CD4-positive, alpha-beta T cell (primary cell): ENCODE measurements at regions not wholly inside any gene's neighbourhood (a gene's known extent, or its start where the extent isn't known, plus 50 kb on each side); places are given as distances from the start of the nearest gene placed in this dataset.

Source experiments
- ATAC-seq: fragments of 200-7000 bp; cut with Tn5 transposase; one replicate; pipeline ENCODE4 v1.10.0; 2022; ENCODE audit warnings: mild to moderate bottlenecking; ENCODE audit not compliant: poor library complexity
- CTCF ChIA-PET: fragments of 350-600 bp; sonication (Branson Sonifier 250); formaldehyde crosslinking; loops from one replicate; lab custom pipeline; 2021; ENCODE audit warnings: antibody characterized with exemption, inconsistent platforms; lab: Charles Lee
- POLR2A ChIA-PET: fragments of 350-600 bp; sonication (Branson Sonifier 250); formaldehyde crosslinking; loops from one replicate; lab custom pipeline; 2021; ENCODE audit warnings: antibody characterized with exemption, inconsistent platforms; lab: Charles Lee
- DNase-seq, 14 experiments: peaks; one replicate each; pipeline ENCODE4 v3.0.0-alpha.2; 2013 to 2020; ENCODE audit warnings: mixed read lengths in 2 of 14
- H3K27ac ChIP-seq, 2 donors: one replicate each; pipeline versions ENCODE4 v1.5.1 to v1.7.0; 2013; ENCODE audit warnings: low read length in 2 of 2, low read depth in 1 of 2, mild to moderate bottlenecking in 1 of 2
- H3K27me3 ChIP-seq, 2 experiments: 1 replicate in 1 of 2; 2 replicates in 1 of 2; pipeline versions ENCODE4 v1.6.1 to v1.7.0; 2013; ENCODE audit warnings: low read length in 2 of 2, control low read depth in 1 of 2, mild to moderate bottlenecking in 1 of 2, moderate library complexity in 1 of 2; ENCODE audit not compliant: insufficient read depth in 2 of 2, control insufficient read depth in 1 of 2
- H3K36me3 ChIP-seq: one replicate; pipeline ENCODE4 v1.6.1; 2013; ENCODE audit warnings: low read length, control low read depth; ENCODE audit not compliant: insufficient read depth
- H3K4me1 ChIP-seq: one replicate; pipeline ENCODE4 v1.6.1; 2013; ENCODE audit warnings: low read length, control low read depth; ENCODE audit not compliant: insufficient read depth
- H3K4me3 ChIP-seq: one replicate; pipeline ENCODE4 v1.5.1; 2013; ENCODE audit warnings: mild to moderate bottlenecking, low read length, moderate library complexity
- H3K9me3 ChIP-seq, 2 experiments: 1 replicate in 1 of 2; 2 replicates in 1 of 2; pipeline versions ENCODE4 v1.6.1 to v1.7.0; 2013; ENCODE audit warnings: low read length in 2 of 2, mild to moderate bottlenecking in 2 of 2, control low read depth in 1 of 2, moderate library complexity in 1 of 2; ENCODE audit not compliant: control insufficient read depth in 1 of 2, insufficient read depth in 1 of 2
- H3K27ac Mint-ChIP-seq: one replicate; pipeline ENCODE4 v1.8.0; 2020; ENCODE audit warnings: mixed read lengths
- H3K27me3 Mint-ChIP-seq: one replicate; pipeline ENCODE4 v1.8.0; 2021; ENCODE audit warnings: mixed read lengths
- H3K36me3 Mint-ChIP-seq: one replicate; pipeline ENCODE4 v1.8.0; 2021; ENCODE audit warnings: low read depth, mixed read lengths
- H3K4me1 Mint-ChIP-seq: one replicate; pipeline ENCODE4 v1.8.0; 2021; ENCODE audit warnings: low read depth, mixed read lengths
- H3K4me3 Mint-ChIP-seq: one replicate; pipeline ENCODE4 v1.8.0; 2020; ENCODE audit warnings: mild to moderate bottlenecking, mixed read lengths
- H3K9me3 Mint-ChIP-seq: one replicate; pipeline ENCODE4 v1.8.0; 2020; ENCODE audit warnings: mixed read lengths
- intact Hi-C, 2 experiments: fragments of 100-400 bp; cut with DNase I in 1 of 2; cut with micrococcal nuclease in 1 of 2; formaldehyde crosslinking; loops; one replicate each; pipeline versions ENCODE4 v1.15.1 to v1.9.0; 2023 to 2025; cut with DNase I, micrococcal nuclease
- TF ChIP-seq, protein P1 (sequence below): fragments of 200-600 bp; IDR thresholded peaks from one replicate; pipeline ENCODE4 v1.8.0; 2022; ENCODE audit warnings: antibody characterized with exemption, mild to moderate bottlenecking

GRCh38 chr2:56647997-56648396 is 464.2 kb downstream of the CCDC85A start:
- Histone ChIP-seq H3K4me3 (no peak overlapping the region), H3K9me3 (no peaks in the 10 kb centered on the region), H3K27me3 (no peaks in the 10 kb centered on the region), H3K27ac (no peak overlapping the region), H3K4me1 (no peaks in the 10 kb centered on the region), H3K36me3 (no peaks in the 10 kb centered on the region)
- Mint-ChIP-seq H3K4me1 (no peaks in the 10 kb centered on the region), H3K4me3 (no peak overlapping the region), H3K27ac (no peak overlapping the region), H3K9me3 (peaks cover 6% of the 10 kb centered on the region), H3K36me3 (no peaks in the 10 kb centered on the region), H3K27me3 (no peaks in the 10 kb centered on the region)
- no peak for DNase-seq
- TF ChIP-seq, protein P1, sequence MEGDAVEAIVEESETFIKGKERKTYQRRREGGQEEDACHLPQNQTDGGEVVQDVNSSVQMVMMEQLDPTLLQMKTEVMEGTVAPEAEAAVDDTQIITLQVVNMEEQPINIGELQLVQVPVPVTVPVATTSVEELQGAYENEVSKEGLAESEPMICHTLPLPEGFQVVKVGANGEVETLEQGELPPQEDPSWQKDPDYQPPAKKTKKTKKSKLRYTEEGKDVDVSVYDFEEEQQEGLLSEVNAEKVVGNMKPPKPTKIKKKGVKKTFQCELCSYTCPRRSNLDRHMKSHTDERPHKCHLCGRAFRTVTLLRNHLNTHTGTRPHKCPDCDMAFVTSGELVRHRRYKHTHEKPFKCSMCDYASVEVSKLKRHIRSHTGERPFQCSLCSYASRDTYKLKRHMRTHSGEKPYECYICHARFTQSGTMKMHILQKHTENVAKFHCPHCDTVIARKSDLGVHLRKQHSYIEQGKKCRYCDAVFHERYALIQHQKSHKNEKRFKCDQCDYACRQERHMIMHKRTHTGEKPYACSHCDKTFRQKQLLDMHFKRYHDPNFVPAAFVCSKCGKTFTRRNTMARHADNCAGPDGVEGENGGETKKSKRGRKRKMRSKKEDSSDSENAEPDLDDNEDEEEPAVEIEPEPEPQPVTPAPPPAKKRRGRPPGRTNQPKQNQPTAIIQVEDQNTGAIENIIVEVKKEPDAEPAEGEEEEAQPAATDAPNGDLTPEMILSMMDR, result no peak
- ChIA-PET POLR2A (no interaction called here), CTCF (no interaction called here)
- intact Hi-C loops, result no loop called here
- ATAC-seq, result no peak

- no peak for DNase-seq
- Mint-ChIP-seq H3K27ac (no peak overlapping the region), H3K36me3 (no peaks in the 10 kb centered on the region), H3K4me1 (no peaks in the 10 kb centered on the region), H3K9me3 (peaks cover 6% of the 10 kb centered on the region), H3K4me3 (no peak overlapping the region), H3K27me3 (no peaks in the 10 kb centered on the region)
- Histone ChIP-seq H3K27ac (no peak overlapping the region), H3K36me3 (no peaks in the 10 kb centered on the region), H3K4me3 (no peak overlapping the region), H3K4me1 (no peaks in the 10 kb centered on the region), H3K9me3 (no peaks in the 10 kb centered on the region), H3K27me3 (no peaks in the 10 kb centered on the region)
- ChIA-PET CTCF (no interaction called here), POLR2A (no interaction called here)
- TF ChIP-seq, protein P1, result no peak
- no peak for ATAC-seq
- intact Hi-C loops, result no loop called here
Measured at GRCh38 chr2:56648802-56649201, 465.0 kb downstream of the CCDC85A start.

DNA sequence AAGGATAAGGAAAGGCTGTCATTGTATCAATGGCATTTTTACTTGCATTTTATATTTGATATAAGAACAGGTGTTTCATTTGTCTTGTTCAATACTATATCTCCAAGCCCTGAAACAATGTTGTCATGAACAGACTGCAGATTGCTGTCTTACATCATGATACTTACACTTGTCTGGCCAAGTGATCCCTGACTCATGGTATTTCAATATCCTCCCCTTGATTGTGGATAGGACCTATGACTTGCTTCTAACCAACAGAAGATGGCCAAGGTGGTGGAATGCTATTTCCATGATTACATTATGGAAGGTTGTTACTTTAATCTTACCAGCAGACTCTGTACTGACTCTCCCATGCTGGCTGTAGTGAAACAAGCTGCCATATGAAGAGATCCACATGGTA is 471.1 kb downstream of the CCDC85A start:
- Histone ChIP-seq H3K4me3 (no peak overlapping the region), H3K9me3 (no peaks in the 10 kb centered on the region), H3K36me3 (no peaks in the 10 kb centered on the region), H3K27me3 (no peaks in the 10 kb centered on the region), H3K4me1 (no peaks in the 10 kb centered on the region), H3K27ac (no peak overlapping the region)
- no peaks in the 10 kb centered on the region for H3K4me1 Mint-ChIP-seq
- ChIA-PET POLR2A (no interaction called here), CTCF (no interaction called here)
- no peak for DNase-seq
- no peaks in the 10 kb centered on the region for H3K27me3 Mint-ChIP-seq
- H3K27ac Mint-ChIP-seq, result no peak overlapping the region
- intact Hi-C loops, result no loop called here
- no peak for ATAC-seq
- peaks cover 6% of the 10 kb centered on the region for H3K9me3 Mint-ChIP-seq
- H3K36me3 Mint-ChIP-seq, result no peaks in the 10 kb centered on the region
- no peak overlapping the region for H3K4me3 Mint-ChIP-seq
- TF ChIP-seq, protein P1, result no peak
